ENCODE measurements at regions not wholly inside any gene's neighbourhood (a gene's known extent, or its start where the extent isn't known, plus 50 kb on each side); places are given as distances from the start of the nearest gene placed in this dataset.
A peak's percentile ranks its signal among the peaks of the same experiment; 100 is the strongest.

DNA sequence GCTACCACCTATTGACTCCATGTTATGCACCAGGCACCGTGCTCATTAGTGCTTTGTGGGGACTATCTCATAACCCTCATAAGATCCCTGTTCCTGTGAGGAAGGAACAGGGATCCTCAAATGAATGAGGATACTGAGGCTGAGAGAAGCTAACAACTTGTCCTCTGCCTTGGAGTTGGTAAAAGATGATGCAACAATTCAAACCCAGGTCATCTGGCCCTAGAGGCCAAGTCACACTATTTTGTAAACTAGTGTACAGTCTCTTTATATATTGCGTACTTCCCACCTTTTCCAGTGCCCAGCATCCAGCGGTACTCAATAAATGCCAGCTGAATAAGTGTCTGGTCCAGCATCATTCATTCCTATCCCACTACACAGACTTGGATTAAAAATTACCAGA is 92.6 kb downstream of the RCN1 start:
- in situ Hi-C loops (cut with HindIII; ENCODE audit: low pct_unique_long_range_greater_than_20kb, low sequenced_read_pairs), result no loop called here
- TF ChIP-seq JUND (IDR thresholded peaks at IDR 0.05; ENCODE audit: low read depth), result no peak
- no peak for DNase-seq (ENCODE audit: low read depth in 1 of 2, low spot score in 1 of 2)

DNA sequence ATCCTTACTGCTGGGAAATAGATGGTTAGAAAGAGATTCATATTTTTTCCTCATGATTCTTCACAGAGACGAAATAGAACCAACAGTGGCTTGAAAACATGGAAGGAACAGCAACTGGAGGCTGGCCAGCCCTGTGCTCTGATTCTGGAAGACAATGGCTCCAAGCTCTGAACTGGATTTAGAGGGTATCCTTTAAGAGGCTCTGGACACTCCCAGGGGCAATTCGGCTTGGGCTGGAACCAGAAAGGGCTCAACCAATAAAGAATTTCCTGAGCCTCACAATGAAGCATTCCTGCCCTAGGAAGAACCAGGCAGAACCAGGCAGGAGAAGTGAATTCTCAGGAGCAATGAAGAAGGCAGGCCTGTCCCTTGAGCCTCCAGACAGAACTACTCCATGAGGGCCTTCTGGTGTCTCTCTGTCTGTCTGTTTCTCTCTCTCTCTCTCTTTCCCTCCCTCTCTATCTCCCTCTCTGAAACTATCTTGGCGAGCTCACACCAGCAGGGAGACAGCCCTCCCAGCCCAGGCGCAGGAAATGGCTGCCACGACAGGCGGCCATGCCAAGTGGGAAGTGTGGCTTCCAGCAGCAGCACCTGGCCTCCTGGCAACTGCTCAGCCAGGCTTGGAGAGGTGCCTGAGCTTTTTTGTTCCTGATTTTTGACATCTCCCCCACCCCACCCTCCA is 93.3 kb downstream of the RCN1 start:
- no peak for DNase-seq (ENCODE audit: low read depth in 1 of 2, low spot score in 1 of 2)
- no peak for TF ChIP-seq JUND (IDR thresholded peaks at IDR 0.05; ENCODE audit: low read depth)
- in situ Hi-C loops (cut with HindIII; ENCODE audit: low pct_unique_long_range_greater_than_20kb, low sequenced_read_pairs), result no loop called here

DNA sequence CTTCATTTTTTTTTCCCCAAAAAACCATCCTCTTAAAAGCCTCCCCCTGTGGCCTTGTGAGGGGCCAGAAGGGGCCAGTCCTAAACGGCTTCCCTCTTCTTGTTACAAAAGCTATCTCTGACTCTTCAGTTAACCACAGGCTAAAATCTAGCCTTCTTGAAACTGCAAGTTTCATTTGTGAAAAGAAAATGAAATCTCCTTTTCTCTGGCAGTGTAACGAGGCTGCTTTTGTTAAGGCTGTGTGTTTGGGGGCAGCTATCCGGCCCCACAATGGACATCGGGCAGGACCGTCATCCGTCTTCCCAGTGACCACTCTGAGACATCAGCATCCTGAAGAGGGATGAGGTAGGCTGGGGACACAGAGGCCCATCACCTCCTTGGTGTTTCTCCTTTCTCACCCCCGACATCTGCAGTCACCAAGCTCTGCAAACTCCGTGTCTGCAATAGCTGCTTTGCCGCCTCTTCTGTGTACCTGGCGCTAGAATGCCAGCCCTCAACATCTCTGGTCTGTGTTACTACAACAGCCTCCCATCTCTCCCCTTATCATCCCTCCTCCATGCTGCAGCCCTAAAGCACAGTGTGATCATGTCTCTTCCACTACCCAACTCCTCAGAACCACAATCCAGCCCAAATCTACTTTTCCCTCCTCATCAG is 94.0 kb downstream of the RCN1 start:
- DNase-seq (ENCODE audit: low read depth in 1 of 2, low spot score in 1 of 2), result no peak
- in situ Hi-C loops (cut with HindIII; ENCODE audit: low pct_unique_long_range_greater_than_20kb, low sequenced_read_pairs), result no loop called here
- TF ChIP-seq JUND (IDR thresholded peaks at IDR 0.05; ENCODE audit: low read depth), result no peak

DNA sequence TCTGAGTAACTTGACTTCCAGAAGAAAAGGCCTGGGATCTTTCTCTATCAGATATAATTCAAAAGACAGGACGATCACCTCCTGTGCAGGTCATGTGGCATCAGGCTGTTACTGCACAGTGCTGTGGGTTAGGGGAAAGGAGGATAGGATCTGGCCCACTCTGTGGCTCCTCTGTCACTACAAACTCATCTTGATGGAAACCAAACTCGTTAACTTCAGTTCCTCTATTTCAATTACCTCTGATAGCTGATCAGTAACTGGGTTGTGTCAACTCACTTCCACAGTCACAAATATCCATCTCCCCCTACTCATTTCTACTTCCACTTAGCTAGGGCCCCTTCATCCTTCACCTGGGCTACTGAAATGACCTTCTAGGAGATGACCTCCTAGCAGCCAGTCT is 95.2 kb downstream of the RCN1 start:
- in situ Hi-C loops (cut with HindIII; ENCODE audit: low pct_unique_long_range_greater_than_20kb, low sequenced_read_pairs), result no loop called here
- DNase-seq (ENCODE audit: low read depth in 1 of 2, low spot score in 1 of 2), result no peak
- TF ChIP-seq JUND (IDR thresholded peaks at IDR 0.05; ENCODE audit: low read depth), result no peak

DNA sequence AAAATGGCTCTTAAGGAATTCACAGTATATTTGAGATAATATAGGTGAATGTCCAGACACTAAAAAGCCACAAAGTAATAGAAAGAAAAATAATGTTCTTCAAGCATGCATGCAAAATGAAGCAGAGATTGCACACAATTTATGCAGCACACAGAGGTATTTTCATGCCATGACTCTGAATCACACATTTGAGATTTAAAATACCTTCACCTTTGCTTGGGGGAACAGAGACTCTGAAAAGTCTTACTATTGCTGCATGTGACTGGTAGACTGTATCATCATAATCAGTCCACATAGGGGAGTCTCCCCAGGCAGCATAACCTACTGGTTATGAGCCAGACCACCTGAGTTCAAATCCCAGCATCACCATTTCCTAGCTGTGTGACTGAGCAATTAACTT is 96.2 kb downstream of the RCN1 start:
- no peak for TF ChIP-seq JUND (IDR thresholded peaks at IDR 0.05; ENCODE audit: low read depth)
- DNase-seq (ENCODE audit: low read depth in 1 of 2, low spot score in 1 of 2), result no peak
- in situ Hi-C loops (cut with HindIII; ENCODE audit: low pct_unique_long_range_greater_than_20kb, low sequenced_read_pairs), result no loop called here

DNA sequence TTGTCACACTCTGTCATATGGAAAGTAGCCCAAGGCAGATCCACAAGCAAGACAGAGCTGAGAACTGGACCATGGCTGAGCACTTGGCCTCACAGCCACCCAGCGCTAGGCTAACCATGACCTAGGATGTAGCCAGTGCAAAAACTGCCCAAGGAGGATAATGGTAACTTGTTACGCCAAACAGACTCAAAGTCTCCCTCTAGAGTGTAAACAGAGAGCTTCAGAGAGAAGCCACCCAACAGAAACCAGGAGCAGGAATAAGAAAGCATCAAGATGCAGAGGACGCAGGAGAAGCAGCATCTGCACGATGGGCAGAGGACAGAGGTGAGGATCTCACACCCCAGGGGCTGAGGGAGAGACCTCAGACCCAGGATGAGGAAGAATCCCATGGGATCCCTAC is 97.9 kb downstream of the RCN1 start:
- no peak for TF ChIP-seq JUND (IDR thresholded peaks at IDR 0.05; ENCODE audit: low read depth)
- in situ Hi-C loops (cut with HindIII; ENCODE audit: low pct_unique_long_range_greater_than_20kb, low sequenced_read_pairs), result no loop called here
- DNase-seq (ENCODE audit: low read depth in 1 of 2, low spot score in 1 of 2), result peak in 1 of 2 experiments; percentile 33

DNA sequence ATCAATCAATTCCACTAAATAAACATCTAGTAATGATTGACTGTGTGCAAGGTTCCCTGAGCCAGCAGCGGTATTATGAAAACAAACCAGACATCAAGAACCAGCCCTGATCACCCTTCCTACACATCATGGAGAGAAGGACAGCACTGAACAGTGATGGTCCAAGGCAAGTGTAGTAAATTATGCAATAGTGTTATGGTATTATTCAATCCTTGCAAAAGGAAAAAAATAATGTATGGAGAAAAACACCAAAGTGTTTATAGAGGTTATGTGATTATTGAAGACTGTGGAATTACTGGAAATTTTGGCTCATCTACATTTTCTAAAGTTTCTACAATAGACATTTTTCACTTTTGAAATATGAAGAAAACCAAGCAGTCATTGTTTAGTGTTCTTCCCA is 105.3 kb downstream of the RCN1 start:
- in situ Hi-C loops (cut with HindIII; ENCODE audit: low pct_unique_long_range_greater_than_20kb, low sequenced_read_pairs), result no loop called here
- DNase-seq (ENCODE audit: low read depth in 1 of 2, low spot score in 1 of 2), result no peak
- TF ChIP-seq JUND (IDR thresholded peaks at IDR 0.05; ENCODE audit: low read depth), result no peak

DNA sequence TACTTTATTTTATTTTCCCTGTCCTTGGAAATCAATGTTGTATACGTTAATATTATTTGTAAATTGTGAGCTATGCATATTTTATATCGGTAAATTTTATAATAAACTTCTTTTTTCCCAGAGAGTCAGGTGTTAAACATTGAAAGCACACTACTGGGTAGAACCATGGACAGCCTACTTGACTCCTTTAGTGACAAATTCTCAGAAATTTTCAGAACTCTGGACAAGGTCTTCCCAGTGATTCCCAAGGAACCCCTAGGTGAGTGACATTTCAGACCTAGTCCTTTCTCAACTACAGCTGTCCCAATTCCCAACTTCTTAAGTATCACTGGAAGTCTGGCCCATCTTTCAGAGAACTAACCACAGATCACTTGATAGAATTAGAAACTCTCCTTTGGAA is 107.2 kb downstream of the RCN1 start:
- TF ChIP-seq JUND (IDR thresholded peaks at IDR 0.05; ENCODE audit: low read depth), result no peak
- in situ Hi-C loops (cut with HindIII; ENCODE audit: low pct_unique_long_range_greater_than_20kb, low sequenced_read_pairs), result no loop called here
- peak; percentile 15 to 60 for DNase-seq (ENCODE audit: low read depth in 1 of 2, low spot score in 1 of 2)

DNA sequence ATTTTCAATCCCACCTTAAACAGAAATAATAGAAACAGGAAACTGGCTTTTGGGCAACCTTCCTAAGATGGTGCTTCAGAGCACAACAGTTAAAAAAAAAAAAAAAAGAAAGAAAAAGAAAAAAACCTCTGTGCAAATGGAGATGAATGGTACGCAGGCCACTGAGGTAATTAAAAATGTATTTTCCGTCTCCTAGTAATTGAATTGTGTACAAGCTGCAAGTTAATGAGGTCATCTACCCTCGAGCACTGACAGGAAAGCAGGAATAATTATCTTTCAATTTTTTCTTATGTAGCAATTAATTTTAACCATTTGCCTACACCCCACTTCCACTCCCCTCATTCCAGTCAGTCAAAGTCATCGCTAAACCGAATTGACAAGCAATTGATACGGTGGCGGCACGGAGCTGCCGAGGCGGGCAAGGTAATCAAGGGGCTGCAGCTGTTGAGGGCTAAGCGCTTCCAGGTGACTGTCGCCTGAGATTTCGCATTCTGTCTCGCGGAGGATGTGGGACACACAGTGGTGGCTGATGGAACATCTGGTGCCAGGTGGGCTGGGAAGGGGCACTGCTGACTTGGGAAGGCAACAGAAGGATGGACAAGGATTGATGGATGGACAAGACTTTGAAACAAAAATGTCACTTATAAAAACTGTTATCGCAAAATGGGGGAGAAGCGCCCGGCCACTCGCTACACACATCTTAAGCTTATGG is 109.4 kb downstream of the RCN1 start:
- no peak for TF ChIP-seq JUND (IDR thresholded peaks at IDR 0.05; ENCODE audit: low read depth)
- in situ Hi-C loops (cut with HindIII; ENCODE audit: low pct_unique_long_range_greater_than_20kb, low sequenced_read_pairs), result no loop called here
- no peak for DNase-seq (ENCODE audit: low read depth in 1 of 2, low spot score in 1 of 2)

DNA sequence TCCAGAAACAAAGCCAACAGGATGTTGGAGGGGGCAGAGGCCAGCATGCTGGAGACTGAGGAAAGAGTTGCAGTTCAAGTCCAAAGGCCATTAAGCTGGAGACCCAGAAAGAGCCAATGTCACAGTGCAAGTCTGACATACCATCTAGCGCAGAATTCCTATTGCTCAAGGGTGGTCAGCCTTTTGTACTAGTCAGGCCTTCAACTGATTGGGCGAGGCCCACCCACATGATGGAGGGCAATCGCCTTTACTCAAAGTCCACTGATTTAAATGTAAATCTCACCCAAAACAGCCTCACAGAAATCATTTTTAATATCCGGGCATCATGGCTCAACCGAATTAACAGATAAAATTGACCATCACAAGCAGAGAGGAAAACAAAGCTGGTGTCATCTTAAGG is 113.9 kb downstream of the RCN1 start:
- in situ Hi-C loops (cut with HindIII; ENCODE audit: low pct_unique_long_range_greater_than_20kb, low sequenced_read_pairs), result no loop called here
- no peak for DNase-seq (ENCODE audit: low read depth in 1 of 2, low spot score in 1 of 2)

DNA sequence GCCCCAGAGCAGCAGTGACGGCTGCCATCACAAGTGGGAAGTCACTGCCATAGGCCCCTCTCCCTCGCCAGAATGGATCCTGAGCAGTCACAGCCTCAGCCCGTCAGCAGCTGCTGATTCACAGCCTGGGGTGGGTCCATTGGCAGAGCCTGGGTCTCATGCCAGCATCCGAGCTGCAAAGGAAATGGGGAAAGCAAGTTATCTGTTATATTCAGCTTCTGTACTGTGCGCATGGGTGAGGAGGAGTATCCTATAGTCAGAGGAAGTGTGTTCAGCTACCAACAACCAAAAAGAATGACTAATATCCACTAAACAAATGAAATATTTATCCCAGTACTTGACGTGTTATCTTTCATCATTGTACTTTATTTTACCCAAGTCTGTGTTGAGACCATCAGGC is 119.7 kb downstream of the RCN1 start:
- no peak for DNase-seq (ENCODE audit: low read depth in 1 of 2, low spot score in 1 of 2)
- TF ChIP-seq JUND (IDR thresholded peaks at IDR 0.05; ENCODE audit: low read depth), result no peak
- in situ Hi-C loops (cut with HindIII; ENCODE audit: low pct_unique_long_range_greater_than_20kb, low sequenced_read_pairs), result no loop called here

More for the DNA sequence above, 113.9 kb downstream of the RCN1 start:
- no peak for TF ChIP-seq JUND (IDR thresholded peaks at IDR 0.05; ENCODE audit: low read depth)

DNA sequence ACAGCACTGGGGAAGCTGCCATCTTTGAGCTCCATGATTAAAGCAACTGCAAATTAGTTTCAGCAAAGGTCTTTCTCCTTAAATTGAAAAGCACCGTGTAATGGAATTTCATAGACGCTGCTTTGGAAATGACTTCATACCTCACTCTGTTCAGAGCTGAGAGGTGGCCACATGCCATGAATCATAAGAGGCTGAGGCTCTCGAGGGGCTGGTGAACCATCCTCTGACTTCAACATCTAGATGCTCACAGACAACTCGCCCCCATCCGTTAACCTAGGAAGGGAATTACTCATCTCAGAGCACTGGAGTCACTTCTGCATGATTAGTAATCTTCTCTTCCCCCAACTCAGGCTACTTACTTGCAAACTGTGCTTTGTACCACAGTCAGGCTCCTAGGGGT is 122.3 kb downstream of the RCN1 start:
- in situ Hi-C loops (cut with HindIII; ENCODE audit: low pct_unique_long_range_greater_than_20kb, low sequenced_read_pairs), result no loop called here
- DNase-seq (ENCODE audit: low read depth in 1 of 2, low spot score in 1 of 2), result no peak

DNA sequence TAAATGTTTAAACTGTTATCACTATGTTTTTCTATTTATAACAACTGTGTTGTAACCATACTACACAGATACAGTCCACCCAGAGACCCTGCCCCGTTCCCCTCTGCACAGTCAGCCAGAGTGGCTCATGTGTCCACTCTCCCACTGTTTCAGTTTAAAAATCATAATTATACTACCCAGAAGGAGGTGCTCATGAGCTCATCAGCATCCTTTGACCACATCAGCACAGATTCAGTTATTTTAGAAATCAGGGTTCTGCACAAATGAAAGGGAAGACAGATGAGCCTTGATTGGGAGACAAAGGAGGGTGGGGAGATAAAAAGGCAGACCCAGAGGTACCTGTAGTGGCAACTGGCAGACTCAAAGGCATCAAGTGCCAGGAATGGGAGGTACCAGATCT is 124.3 kb downstream of the RCN1 start:
- DNase-seq (ENCODE audit: low read depth in 1 of 2, low spot score in 1 of 2), result no peak
- no peak for TF ChIP-seq JUND (IDR thresholded peaks at IDR 0.05; ENCODE audit: low read depth)
- in situ Hi-C loops (cut with HindIII; ENCODE audit: low pct_unique_long_range_greater_than_20kb, low sequenced_read_pairs), result no loop called here

More for the DNA sequence above, 122.3 kb downstream of the RCN1 start:
- no peak for TF ChIP-seq JUND (IDR thresholded peaks at IDR 0.05; ENCODE audit: low read depth)
